SK-N-MC (cell line): ENCODE measurements at regions not wholly inside any gene's neighbourhood (a gene's known extent, or its start where the extent isn't known, plus 50 kb on each side); places are given as distances from the start of the nearest gene placed in this dataset.
A peak's percentile ranks its signal among the peaks of the same experiment; 100 is the strongest.

Experiments
- DNase-seq: peaks from one replicate; pipeline ENCODE4 v3.0.0-alpha.2; 2011; ENCODE audit warnings: low read depth, low spot score
- H3K27ac ChIP-seq: fragments of 200-600 bp; sonication (generic); 2 replicates; pipeline ENCODE4 v1.5.1; 2016; ENCODE audit warnings: mixed run types
- H3K36me3 ChIP-seq: fragments of 200-600 bp; sonication (generic); 2 replicates; pipeline ENCODE4 v1.6.1; 2017; ENCODE audit warnings: antibody characterized with exemption, low read length, mixed read lengths; ENCODE audit not compliant: insufficient read depth
- H3K4me3 ChIP-seq: fragments of 200-600 bp; sonication (generic); 2 replicates; pipeline ENCODE4 v1.5.1; 2016
- H3K9ac ChIP-seq: fragments of 200-600 bp; sonication (generic); 2 replicates; pipeline ENCODE4 v1.8.0; 2017; ENCODE audit warnings: mixed run types, mixed read lengths; ENCODE audit not compliant: insufficient read length
- H3K9me3 ChIP-seq: fragments of 200-600 bp; sonication (generic); 2 replicates; pipeline ENCODE4 v1.6.1; 2017; ENCODE audit warnings: low read depth, mild to moderate bottlenecking, antibody characterized with exemption, low read length, moderate library complexity, mixed read lengths
- EZH2 ChIP-seq: fragments of 200-600 bp; sonication (generic); IDR thresholded peaks from one replicate; pipeline ENCODE4 v1.6.1; 2017; ENCODE audit warnings: antibody characterized with exemption
- FOXP2 ChIP-seq: optimal IDR thresholded peaks from 2 replicates; pipeline ENCODE3; 2011; ENCODE audit warnings: mild to moderate bottlenecking, moderate library complexity; ENCODE audit not compliant: insufficient read depth; ENCODE audit errors: extremely low read length, control extremely low read depth
- POLR2AphosphoS5 ChIP-seq: IDR thresholded peaks from 2 replicates; pipeline ENCODE4 v1.6.1; 2012; ENCODE audit warnings: mild to moderate bottlenecking, low read depth, low read length, borderline replicate concordance

DNA sequence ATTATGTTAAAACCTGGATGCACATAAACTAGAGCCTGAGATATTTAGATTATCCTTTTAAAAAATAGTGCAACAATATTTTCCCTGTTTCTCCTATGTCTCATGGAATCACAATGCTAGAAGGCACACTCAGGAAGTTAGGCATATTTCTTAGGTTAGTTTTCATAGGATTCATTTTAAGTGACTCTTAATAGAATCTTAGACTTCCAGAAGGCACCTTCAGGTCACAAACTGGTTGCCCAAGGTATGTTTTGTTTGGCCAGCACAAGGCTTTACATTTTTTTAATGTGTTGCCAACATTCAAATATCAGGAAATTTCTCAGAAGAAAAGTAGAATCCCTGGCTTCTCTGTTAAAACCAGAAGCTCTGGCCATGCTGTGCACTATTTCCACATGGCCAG is 129.3 kb downstream of the LNPK start:
- no peaks in the 10 kb centered on the region for H3K9me3 ChIP-seq
- DNase-seq: no peak

DNA sequence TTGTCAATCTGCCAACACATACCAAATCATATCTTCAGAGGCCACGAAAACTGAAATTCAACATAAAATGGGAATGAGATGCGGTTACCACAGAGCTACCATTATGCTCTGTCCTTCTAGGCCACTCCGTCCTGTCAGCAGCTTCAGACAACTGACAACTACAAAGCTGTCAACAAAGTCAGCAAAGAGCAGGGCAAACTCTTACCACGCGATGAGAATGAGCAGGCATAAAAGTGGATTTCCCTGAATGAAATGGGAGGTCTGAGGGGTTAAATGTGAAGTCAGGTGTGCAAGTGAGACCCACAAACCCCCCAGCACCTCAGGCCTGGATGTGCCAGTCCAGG is 130.1 kb downstream of the LNPK start:
- Histone ChIP-seq H3K9me3 (no peaks in the 10 kb centered on the region), H3K9ac (no peak overlapping the region), H3K4me3 (no peak overlapping the region), H3K36me3 (no peaks in the 10 kb centered on the region), H3K27ac (no peak overlapping the region)
- TF ChIP-seq FOXP2: no peak
- TF ChIP-seq EZH2: no peak
- TF ChIP-seq POLR2AphosphoS5: no peak
- DNase-seq: no peak

More for the DNA sequence above, 129.3 kb downstream of the LNPK start:
- H3K27ac ChIP-seq: no peak overlapping the region
- no peak overlapping the region for H3K9ac ChIP-seq
- no peak overlapping the region for H3K4me3 ChIP-seq
- no peaks in the 10 kb centered on the region for H3K36me3 ChIP-seq
- TF ChIP-seq FOXP2 (no peak), EZH2 (no peak), POLR2AphosphoS5 (no peak)

DNA sequence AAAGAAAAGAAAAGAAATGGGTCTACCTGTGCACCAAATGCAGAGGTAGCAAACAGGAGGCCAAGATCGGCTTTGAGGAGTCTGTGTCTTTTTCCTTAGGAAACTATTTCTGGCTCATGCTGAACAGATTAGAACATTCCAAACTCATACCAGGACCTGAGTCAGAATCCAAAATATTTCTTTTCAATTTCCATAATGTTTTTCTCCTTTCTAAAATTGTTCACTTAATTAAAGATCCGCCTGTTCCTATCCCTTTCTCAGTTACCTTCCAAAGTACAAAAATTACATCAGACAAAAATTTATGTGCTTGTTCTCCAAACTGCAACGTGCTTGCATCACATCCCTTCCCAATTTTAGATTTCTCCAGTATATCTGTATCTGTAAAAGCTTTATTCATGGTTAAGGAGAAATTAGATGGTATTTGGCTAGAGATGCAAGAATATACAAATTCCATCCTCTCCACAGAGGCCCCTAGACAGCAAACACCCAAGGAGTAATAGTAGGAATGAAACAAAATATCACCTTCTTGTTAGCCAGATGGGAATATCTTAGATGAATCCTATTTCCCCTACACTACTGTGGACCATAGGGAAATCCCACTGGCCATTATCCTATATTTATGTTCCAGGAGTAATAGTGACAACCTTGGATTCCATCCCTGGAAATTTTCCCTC is 130.6 kb downstream of the LNPK start:
- no peaks in the 10 kb centered on the region for H3K9me3 ChIP-seq
- no peak overlapping the region for H3K27ac ChIP-seq
- no peak overlapping the region for H3K9ac ChIP-seq
- TF ChIP-seq POLR2AphosphoS5 (no peak), EZH2 (no peak), FOXP2 (no peak)
- H3K36me3 ChIP-seq: no peaks in the 10 kb centered on the region
- H3K4me3 ChIP-seq: no peak overlapping the region
- no peak for DNase-seq

DNA sequence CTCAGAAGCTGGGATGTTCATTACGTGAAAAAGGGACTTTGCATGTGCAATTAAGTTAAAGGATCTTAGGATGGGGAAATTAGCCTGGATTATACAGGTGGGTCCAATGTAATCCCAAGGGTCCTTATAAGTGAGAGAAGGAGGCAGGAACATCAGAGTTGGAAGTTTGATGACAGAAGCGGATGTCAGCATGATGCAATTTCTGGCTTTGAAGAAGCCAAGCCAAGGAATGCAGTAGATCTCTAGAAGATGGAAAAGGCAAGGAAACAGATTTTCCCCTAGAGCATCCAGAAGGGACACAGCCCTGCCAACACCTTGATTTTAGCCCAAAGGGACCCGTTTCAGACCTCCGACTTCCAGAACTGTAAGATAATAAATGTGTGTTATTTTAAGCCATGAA is 136.4 kb downstream of the LNPK start:
- H3K36me3 ChIP-seq: no peaks in the 10 kb centered on the region
- TF ChIP-seq EZH2 (no peak), FOXP2 (no peak), POLR2AphosphoS5 (no peak)
- no peak overlapping the region for H3K27ac ChIP-seq

DNA sequence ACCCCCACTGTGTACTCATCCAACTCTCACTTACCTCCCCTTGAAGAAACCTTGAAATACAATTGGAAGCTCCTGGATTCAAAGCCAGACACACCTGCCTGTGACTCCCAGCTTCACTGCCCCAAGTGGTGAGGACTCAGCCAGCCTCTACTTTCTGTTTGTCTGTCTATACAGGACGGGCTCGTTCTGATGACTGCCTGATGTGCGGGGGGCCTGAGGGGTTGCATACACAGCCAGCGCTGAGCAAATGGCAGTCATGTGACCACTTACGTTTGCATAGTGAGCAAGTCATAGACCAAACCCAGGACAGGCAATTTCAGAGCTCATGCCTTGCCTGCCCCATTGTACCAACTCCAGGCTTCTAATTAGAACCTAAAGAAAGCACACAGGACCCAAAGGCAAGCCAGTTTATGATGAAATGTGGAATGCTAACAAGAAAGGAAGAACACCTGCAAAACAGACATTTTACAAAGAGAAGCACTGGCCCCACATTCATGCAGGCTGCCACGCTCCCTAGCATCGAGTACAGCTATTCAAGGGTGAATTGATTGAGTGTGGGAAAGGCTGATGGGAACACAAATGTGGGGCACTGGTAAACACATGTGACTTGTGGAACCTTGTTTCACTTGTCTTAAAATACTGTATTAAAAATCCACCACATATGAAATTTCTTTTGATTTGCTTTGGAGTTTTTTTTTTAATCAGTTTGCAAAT is 137.8 kb downstream of the LNPK start:
- TF ChIP-seq POLR2AphosphoS5: no peak
- Histone ChIP-seq H3K9me3 (no peaks in the 10 kb centered on the region), H3K9ac (no peak overlapping the region), H3K4me3 (no peak overlapping the region), H3K36me3 (no peaks in the 10 kb centered on the region), H3K27ac (no peak overlapping the region)
- DNase-seq: no peak

More for the DNA sequence above, 136.4 kb downstream of the LNPK start:
- Histone ChIP-seq H3K4me3 (no peak overlapping the region), H3K9me3 (no peaks in the 10 kb centered on the region), H3K9ac (no peak overlapping the region)
- DNase-seq: no peak

DNA sequence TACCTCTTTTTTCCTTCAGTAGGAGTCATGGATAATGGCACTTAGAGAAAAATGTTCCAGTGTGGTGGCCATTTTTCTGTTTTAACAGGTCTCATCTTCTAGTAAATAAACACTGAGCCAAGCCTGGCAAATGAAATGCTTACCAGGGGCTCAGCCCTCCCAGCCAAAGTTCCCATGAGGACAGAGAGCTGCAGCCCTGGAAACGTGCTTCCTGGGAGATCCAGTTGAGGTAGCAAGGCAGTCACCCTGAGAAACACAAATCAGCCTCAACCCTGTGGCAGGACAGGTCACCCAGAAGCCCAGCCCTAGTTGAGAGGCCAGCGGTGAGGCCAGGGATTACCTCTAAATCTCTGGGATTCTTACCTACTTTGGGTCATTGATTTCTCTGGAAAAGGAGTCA is 140.1 kb downstream of the LNPK start:
- TF ChIP-seq EZH2 (no peak), POLR2AphosphoS5 (no peak), FOXP2 (no peak)
- DNase-seq: no peak
- no peaks in the 10 kb centered on the region for H3K36me3 ChIP-seq
- no peak overlapping the region for H3K4me3 ChIP-seq
- no peak overlapping the region for H3K27ac ChIP-seq
- no peak overlapping the region for H3K9ac ChIP-seq
- H3K9me3 ChIP-seq: no peaks in the 10 kb centered on the region

DNA sequence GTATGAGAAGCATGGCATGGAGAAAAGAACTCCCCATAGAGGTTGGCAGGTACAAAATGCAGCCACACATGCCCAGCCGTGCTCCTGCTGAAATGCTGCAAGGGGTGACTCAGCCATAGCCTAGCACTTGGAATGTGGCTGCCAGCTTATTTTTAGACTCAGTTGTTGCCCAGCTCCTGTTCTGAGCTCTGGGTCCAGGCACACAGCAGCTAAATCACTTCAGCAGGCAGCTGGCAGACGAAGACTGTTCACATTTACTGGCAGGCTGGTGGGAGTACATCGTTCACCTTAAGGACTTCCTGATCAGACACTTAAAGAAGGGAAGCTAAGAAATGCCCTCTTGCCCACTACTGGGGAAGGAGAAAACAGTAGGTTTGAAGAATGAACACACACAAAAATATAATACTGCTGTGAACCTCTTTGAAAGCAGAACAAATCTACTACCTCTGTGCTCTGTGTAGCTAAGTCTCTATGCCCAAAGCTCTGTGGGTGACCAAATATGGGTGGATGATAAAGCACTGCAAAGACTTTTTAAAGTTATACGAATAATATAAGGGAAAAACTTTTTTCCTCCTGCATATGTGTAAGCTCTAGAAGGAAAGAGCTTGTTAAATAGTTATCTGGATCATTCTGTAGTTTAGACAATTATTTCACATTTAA is 146.1 kb downstream of the LNPK start:
- H3K36me3 ChIP-seq: no peaks in the 10 kb centered on the region
- DNase-seq: no peak
- H3K9ac ChIP-seq: no peak overlapping the region
- TF ChIP-seq EZH2 (no peak), POLR2AphosphoS5 (no peak)
- H3K9me3 ChIP-seq: no peaks in the 10 kb centered on the region
- H3K27ac ChIP-seq: peak overlapping the region; percentile 29; the same call in 1 of the 2 replicates
- no peak overlapping the region for H3K4me3 ChIP-seq

DNA sequence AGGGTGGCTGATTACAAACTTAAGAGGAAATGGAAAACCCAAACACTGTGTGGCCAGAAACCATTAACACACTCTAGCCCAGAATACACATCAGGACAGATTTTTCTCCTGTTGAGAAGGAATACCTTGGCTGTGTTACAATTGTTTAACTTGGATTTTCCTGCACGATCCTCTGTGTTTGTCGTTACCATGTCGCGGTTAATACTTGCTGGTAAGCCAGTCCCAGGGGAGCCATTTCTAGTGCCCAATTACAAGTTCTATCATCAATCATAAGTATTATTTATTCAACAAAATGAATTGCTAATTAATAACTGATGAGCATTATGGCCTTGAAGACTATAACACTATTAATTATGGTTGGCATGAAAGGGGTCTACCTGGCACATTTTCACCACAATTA is 146.8 kb downstream of the LNPK start:
- H3K9me3 ChIP-seq: no peaks in the 10 kb centered on the region
- H3K4me3 ChIP-seq: no peak overlapping the region
- no peak overlapping the region for H3K27ac ChIP-seq
- H3K9ac ChIP-seq: no peak overlapping the region
- TF ChIP-seq EZH2 (no peak), POLR2AphosphoS5 (no peak), FOXP2 (no peak)
- H3K36me3 ChIP-seq: no peaks in the 10 kb centered on the region
- DNase-seq: no peak

DNA sequence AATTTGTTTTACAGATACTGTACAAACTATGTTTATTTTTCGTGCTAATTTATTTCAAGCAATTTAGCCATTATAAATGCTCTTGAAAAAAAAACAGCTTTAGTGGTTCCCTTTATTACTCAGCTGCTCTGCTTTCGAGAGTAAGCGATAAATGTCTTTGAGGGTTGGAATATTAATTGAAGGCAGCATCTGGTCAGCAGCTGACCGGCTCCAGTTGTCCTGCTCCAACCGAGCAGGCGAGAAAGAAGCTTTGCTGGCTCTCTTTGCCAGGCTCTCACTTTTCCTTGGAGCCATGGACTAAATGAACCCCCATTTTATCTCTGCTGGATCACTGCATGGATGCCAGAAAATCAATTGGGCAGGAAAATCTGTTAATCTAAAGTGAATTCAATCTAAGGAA is 147.4 kb downstream of the LNPK start:
- no peak overlapping the region for H3K4me3 ChIP-seq
- TF ChIP-seq POLR2AphosphoS5 (no peak), EZH2 (no peak), FOXP2 (no peak)
- H3K9ac ChIP-seq: no peak overlapping the region
- H3K9me3 ChIP-seq: no peaks in the 10 kb centered on the region
- no peak for DNase-seq
- no peak overlapping the region for H3K27ac ChIP-seq
- H3K36me3 ChIP-seq: no peaks in the 10 kb centered on the region
